GM23338 (cell line): ENCODE measurements at regions not wholly inside any gene's neighbourhood (a gene's known extent, or its start where the extent isn't known, plus 50 kb on each side); places are given as distances from the start of the nearest gene placed in this dataset.
A peak's percentile ranks its signal among the peaks of the same experiment; 100 is the strongest.

Experiments
- ATAC-seq: fragments of 200-7000 bp; cut with Tn5 transposase; 3 replicates; pipeline ENCODE4 v1.9.1; 2020
- DNase-seq: peaks from one replicate; pipeline ENCODE4 v3.0.0-alpha.2; 2015; ENCODE audit warnings: low spot score
- H2AFZ ChIP-seq: fragments of 200-600 bp; sonication (generic); 2 replicates; pipeline ENCODE4 v1.8.0; 2016; ENCODE audit warnings: antibody characterized with exemption, mild to moderate bottlenecking, moderate library complexity
- H3F3A ChIP-seq: fragments of 200-600 bp; sonication (generic); replicated peaks from 2 replicates; pipeline ENCODE4 v1.8.0; 2017; ENCODE audit warnings: antibody characterized with exemption, mixed run types, low read depth
- H3K27ac ChIP-seq: fragments of 200-600 bp; sonication (generic); 2 replicates; pipeline ENCODE4 v1.6.1; 2016; ENCODE audit warnings: low read depth
- H3K27me3 ChIP-seq: fragments of 200-600 bp; sonication (generic); 2 replicates; pipeline ENCODE4 v1.8.0; 2016; ENCODE audit warnings: mild to moderate bottlenecking, mixed run types, moderate library complexity; ENCODE audit not compliant: insufficient read depth
- H3K36me3 ChIP-seq: fragments of 200-600 bp; sonication (generic); 2 replicates; pipeline ENCODE4 v1.8.0; 2016; ENCODE audit warnings: mild to moderate bottlenecking; ENCODE audit not compliant: insufficient read depth
- H3K4me1 ChIP-seq: fragments of 200-600 bp; sonication (generic); 2 replicates; pipeline ENCODE4 v1.8.0; 2016; ENCODE audit warnings: mild to moderate bottlenecking, moderate library complexity; ENCODE audit not compliant: insufficient read depth
- H3K4me2 ChIP-seq: fragments of 200-600 bp; sonication (generic); 2 replicates; pipeline ENCODE4 v1.7.1; 2017; ENCODE audit warnings: mixed run types
- H3K4me3 ChIP-seq: fragments of 200-600 bp; sonication (generic); 2 replicates; pipeline ENCODE4 v1.6.1; 2016; ENCODE audit warnings: mixed run types
- H3K79me2 ChIP-seq: fragments of 200-600 bp; sonication (generic); replicated peaks from 2 replicates; pipeline ENCODE4 v1.8.0; 2017; ENCODE audit warnings: mild to moderate bottlenecking; ENCODE audit not compliant: insufficient read depth
- H3K9me2 ChIP-seq: fragments of 200-600 bp; sonication (generic); 2 replicates; pipeline ENCODE4 v1.8.0; 2017; ENCODE audit not compliant: insufficient read depth
- H4K20me1 ChIP-seq: fragments of 200-600 bp; sonication (generic); replicated peaks from 2 replicates; pipeline ENCODE4 v1.8.0; 2017; ENCODE audit warnings: mild to moderate bottlenecking; ENCODE audit not compliant: insufficient read depth
- H3K27ac Mint-ChIP-seq: 2 replicates; pipeline ENCODE4 v1.8.0; 2020; ENCODE audit warnings: inconsistent platforms, mild to moderate bottlenecking, moderate library complexity, mixed read lengths
- H3K27me3 Mint-ChIP-seq: 3 replicates; pipeline ENCODE4 v1.8.0; 2022; ENCODE audit warnings: low read depth, mild to moderate bottlenecking, moderate library complexity, mixed read lengths, inconsistent platforms; ENCODE audit not compliant: insufficient read depth, poor library complexity
- H3K36me3 Mint-ChIP-seq: 3 replicates; pipeline ENCODE4 v1.8.0; 2021; ENCODE audit warnings: low read depth, mild to moderate bottlenecking, inconsistent platforms, moderate library complexity, mixed read lengths
- H3K4me1 Mint-ChIP-seq: 3 replicates; pipeline ENCODE4 v1.8.0; 2020; ENCODE audit warnings: mild to moderate bottlenecking, inconsistent platforms, mixed read lengths
- H3K4me3 Mint-ChIP-seq: 3 replicates; pipeline ENCODE4 v1.8.0; 2021; ENCODE audit warnings: moderate library complexity, mild to moderate bottlenecking, inconsistent platforms, mixed read lengths
- H3K9me3 Mint-ChIP-seq: 3 replicates; pipeline ENCODE4 v1.8.0; 2020; ENCODE audit warnings: moderate library complexity, mild to moderate bottlenecking, inconsistent platforms, mixed read lengths
- CREB1 ChIP-seq: fragments of 250-450 bp; sonication (Bioruptor Pico); IDR thresholded peaks from 2 replicates; pipeline ENCODE4 v1.5.0; 2020; ENCODE audit warnings: low read depth, mild to moderate bottlenecking, moderate library complexity
- EZH2 ChIP-seq: fragments of 200-600 bp; sonication (generic); IDR thresholded peaks from one replicate; pipeline ENCODE4 v1.8.0; 2017; ENCODE audit warnings: antibody characterized with exemption, mild to moderate bottlenecking, low read depth; ENCODE audit not compliant: unreplicated experiment
- EZH2phosphoT487 ChIP-seq: fragments of 200-600 bp; sonication (generic); IDR thresholded peaks from one replicate; pipeline ENCODE4 v1.8.1; 2018; ENCODE audit warnings: antibody characterized with exemption; ENCODE audit not compliant: unreplicated experiment
- JUNB ChIP-seq: IDR thresholded peaks from one replicate; pipeline ENCODE4 v1.6.1; 2016; ENCODE audit warnings: antibody characterized with exemption; ENCODE audit not compliant: unreplicated experiment
- NANOG ChIP-seq: IDR thresholded peaks from 2 replicates; pipeline ENCODE4 v1.6.1; 2016; ENCODE audit warnings: antibody characterized with exemption, borderline replicate concordance
- POLR2AphosphoS5 ChIP-seq: IDR thresholded peaks from 2 replicates; pipeline ENCODE4 v1.6.1; 2016; ENCODE audit warnings: antibody characterized with exemption, low read depth
- STAT1 ChIP-seq: IDR thresholded peaks from one replicate; pipeline ENCODE4 v1.6.1; 2016; ENCODE audit warnings: antibody characterized with exemption; ENCODE audit not compliant: unreplicated experiment
- ZNF114 ChIP-seq: fragments of 250-450 bp; sonication (Bioruptor Pico); IDR thresholded peaks from 2 replicates; pipeline ENCODE4 v1.5.0; 2020; ENCODE audit warnings: mild to moderate bottlenecking, moderate library complexity
- ZNF331 ChIP-seq: fragments of 250-450 bp; sonication (Bioruptor Pico); IDR thresholded peaks from 2 replicates; pipeline ENCODE4 v1.5.0; 2020; ENCODE audit warnings: low read depth, mild to moderate bottlenecking, moderate library complexity
- TF ChIP-seq, protein P1 (sequence below): IDR thresholded peaks from 2 replicates; pipeline ENCODE4 v1.6.1; 2016; ENCODE audit warnings: antibody characterized with exemption
- TF ChIP-seq, protein P2 (sequence below), 2 experiments: fragments of 200-600 bp in 1 of 2; sonication (generic) in 1 of 2; conservative IDR thresholded peaks; 2 replicates each; pipeline versions ENCODE4 v1.5.1 to v1.6.1; 2016 to 2017; ENCODE audit warnings: antibody characterized with exemption in 2 of 2, low read depth in 2 of 2, mild to moderate bottlenecking in 2 of 2, moderate library complexity in 1 of 2
- TF ChIP-seq, protein P3 (sequence below): fragments of 250-450 bp; sonication (Bioruptor Pico); IDR thresholded peaks from 2 replicates; pipeline ENCODE4 v1.5.0; 2020; ENCODE audit warnings: mild to moderate bottlenecking, moderate library complexity
- TF ChIP-seq, protein P4 (sequence below): IDR thresholded peaks from one replicate; pipeline ENCODE4 v1.6.1; 2018; ENCODE audit warnings: antibody characterized with exemption; ENCODE audit not compliant: unreplicated experiment

DNA sequence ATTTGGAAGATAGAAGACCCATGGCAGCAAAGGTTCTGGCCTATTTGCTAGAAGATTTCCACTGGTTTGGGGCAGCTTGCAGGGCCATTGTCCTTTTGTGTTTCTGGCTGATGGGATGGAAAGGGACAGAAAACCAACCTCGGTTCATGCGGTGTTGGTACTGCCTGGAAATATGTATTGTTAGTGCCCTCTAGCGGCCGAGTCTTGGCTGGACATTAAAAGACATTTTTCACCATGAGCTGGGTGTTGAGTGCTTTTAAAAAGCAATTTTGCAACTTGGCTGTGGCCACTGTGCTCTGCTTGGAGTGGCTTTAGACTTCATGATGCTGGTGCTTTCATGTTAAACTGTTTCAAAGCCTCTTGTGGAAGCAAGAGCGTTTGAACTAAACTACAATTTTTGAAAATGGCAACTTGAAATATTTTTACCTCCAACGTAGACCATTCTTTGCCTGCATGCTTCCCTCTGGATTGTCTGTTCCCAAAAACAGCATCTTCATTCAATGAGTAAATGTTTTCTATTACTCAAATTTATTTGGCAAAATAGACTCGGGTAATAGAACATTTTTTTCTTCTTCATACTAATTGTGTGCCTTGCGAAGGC, 102.7 kb upstream of the TBX5 start:
- DNase-seq = peak; percentile 92
- Histone ChIP-seq H3K4me2 (no peak overlapping the region), H4K20me1 (no peaks in the 10 kb centered on the region), H3K27ac (no peak overlapping the region), H3K9me2 (0 out of 2 replicates have a peak, but pooled peaks cover 3% of the 10 kb centered on the region), H3K4me1 (no peaks in the 10 kb centered on the region; the same call in 1 of the 2 replicates), H3K27me3 (peaks cover 21% of the 10 kb centered on the region), H3K79me2 (no peaks in the 10 kb centered on the region), H3K4me3 (no peak overlapping the region), H2AFZ (no peak overlapping the region), H3K36me3 (no peaks in the 10 kb centered on the region), H3F3A (no peaks in the 10 kb centered on the region)
- Mint-ChIP-seq H3K27me3 (no peaks in the 10 kb centered on the region), H3K36me3 (no peaks in the 10 kb centered on the region), H3K4me3 (no peak overlapping the region), H3K27ac (no peak overlapping the region), H3K4me1 (no peaks in the 10 kb centered on the region), H3K9me3 (no peaks in the 10 kb centered on the region)
- TF ChIP-seq EZH2phosphoT487 (no peak), EZH2 (no peak), POLR2AphosphoS5 (no peak), CREB1 (CRISPR knock-in tag) (no peak), STAT1 (no peak), ZNF331 (CRISPR knock-in tag) (peak; percentile 44; the same call in 1 of the 2 replicates), ZNF114 (CRISPR knock-in tag) (no peak), JUNB (no peak), NANOG (no peak)
- TF ChIP-seq, protein P1, sequence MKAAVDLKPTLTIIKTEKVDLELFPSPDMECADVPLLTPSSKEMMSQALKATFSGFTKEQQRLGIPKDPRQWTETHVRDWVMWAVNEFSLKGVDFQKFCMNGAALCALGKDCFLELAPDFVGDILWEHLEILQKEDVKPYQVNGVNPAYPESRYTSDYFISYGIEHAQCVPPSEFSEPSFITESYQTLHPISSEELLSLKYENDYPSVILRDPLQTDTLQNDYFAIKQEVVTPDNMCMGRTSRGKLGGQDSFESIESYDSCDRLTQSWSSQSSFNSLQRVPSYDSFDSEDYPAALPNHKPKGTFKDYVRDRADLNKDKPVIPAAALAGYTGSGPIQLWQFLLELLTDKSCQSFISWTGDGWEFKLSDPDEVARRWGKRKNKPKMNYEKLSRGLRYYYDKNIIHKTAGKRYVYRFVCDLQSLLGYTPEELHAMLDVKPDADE = no peak
- TF ChIP-seq, protein P2, sequence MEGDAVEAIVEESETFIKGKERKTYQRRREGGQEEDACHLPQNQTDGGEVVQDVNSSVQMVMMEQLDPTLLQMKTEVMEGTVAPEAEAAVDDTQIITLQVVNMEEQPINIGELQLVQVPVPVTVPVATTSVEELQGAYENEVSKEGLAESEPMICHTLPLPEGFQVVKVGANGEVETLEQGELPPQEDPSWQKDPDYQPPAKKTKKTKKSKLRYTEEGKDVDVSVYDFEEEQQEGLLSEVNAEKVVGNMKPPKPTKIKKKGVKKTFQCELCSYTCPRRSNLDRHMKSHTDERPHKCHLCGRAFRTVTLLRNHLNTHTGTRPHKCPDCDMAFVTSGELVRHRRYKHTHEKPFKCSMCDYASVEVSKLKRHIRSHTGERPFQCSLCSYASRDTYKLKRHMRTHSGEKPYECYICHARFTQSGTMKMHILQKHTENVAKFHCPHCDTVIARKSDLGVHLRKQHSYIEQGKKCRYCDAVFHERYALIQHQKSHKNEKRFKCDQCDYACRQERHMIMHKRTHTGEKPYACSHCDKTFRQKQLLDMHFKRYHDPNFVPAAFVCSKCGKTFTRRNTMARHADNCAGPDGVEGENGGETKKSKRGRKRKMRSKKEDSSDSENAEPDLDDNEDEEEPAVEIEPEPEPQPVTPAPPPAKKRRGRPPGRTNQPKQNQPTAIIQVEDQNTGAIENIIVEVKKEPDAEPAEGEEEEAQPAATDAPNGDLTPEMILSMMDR (conservative IDR thresholded peaks at IDR 0.05; ENCODE audit: low read depth in 2 of 2) = peak; percentile 84 to 89
- TF ChIP-seq, protein P3, sequence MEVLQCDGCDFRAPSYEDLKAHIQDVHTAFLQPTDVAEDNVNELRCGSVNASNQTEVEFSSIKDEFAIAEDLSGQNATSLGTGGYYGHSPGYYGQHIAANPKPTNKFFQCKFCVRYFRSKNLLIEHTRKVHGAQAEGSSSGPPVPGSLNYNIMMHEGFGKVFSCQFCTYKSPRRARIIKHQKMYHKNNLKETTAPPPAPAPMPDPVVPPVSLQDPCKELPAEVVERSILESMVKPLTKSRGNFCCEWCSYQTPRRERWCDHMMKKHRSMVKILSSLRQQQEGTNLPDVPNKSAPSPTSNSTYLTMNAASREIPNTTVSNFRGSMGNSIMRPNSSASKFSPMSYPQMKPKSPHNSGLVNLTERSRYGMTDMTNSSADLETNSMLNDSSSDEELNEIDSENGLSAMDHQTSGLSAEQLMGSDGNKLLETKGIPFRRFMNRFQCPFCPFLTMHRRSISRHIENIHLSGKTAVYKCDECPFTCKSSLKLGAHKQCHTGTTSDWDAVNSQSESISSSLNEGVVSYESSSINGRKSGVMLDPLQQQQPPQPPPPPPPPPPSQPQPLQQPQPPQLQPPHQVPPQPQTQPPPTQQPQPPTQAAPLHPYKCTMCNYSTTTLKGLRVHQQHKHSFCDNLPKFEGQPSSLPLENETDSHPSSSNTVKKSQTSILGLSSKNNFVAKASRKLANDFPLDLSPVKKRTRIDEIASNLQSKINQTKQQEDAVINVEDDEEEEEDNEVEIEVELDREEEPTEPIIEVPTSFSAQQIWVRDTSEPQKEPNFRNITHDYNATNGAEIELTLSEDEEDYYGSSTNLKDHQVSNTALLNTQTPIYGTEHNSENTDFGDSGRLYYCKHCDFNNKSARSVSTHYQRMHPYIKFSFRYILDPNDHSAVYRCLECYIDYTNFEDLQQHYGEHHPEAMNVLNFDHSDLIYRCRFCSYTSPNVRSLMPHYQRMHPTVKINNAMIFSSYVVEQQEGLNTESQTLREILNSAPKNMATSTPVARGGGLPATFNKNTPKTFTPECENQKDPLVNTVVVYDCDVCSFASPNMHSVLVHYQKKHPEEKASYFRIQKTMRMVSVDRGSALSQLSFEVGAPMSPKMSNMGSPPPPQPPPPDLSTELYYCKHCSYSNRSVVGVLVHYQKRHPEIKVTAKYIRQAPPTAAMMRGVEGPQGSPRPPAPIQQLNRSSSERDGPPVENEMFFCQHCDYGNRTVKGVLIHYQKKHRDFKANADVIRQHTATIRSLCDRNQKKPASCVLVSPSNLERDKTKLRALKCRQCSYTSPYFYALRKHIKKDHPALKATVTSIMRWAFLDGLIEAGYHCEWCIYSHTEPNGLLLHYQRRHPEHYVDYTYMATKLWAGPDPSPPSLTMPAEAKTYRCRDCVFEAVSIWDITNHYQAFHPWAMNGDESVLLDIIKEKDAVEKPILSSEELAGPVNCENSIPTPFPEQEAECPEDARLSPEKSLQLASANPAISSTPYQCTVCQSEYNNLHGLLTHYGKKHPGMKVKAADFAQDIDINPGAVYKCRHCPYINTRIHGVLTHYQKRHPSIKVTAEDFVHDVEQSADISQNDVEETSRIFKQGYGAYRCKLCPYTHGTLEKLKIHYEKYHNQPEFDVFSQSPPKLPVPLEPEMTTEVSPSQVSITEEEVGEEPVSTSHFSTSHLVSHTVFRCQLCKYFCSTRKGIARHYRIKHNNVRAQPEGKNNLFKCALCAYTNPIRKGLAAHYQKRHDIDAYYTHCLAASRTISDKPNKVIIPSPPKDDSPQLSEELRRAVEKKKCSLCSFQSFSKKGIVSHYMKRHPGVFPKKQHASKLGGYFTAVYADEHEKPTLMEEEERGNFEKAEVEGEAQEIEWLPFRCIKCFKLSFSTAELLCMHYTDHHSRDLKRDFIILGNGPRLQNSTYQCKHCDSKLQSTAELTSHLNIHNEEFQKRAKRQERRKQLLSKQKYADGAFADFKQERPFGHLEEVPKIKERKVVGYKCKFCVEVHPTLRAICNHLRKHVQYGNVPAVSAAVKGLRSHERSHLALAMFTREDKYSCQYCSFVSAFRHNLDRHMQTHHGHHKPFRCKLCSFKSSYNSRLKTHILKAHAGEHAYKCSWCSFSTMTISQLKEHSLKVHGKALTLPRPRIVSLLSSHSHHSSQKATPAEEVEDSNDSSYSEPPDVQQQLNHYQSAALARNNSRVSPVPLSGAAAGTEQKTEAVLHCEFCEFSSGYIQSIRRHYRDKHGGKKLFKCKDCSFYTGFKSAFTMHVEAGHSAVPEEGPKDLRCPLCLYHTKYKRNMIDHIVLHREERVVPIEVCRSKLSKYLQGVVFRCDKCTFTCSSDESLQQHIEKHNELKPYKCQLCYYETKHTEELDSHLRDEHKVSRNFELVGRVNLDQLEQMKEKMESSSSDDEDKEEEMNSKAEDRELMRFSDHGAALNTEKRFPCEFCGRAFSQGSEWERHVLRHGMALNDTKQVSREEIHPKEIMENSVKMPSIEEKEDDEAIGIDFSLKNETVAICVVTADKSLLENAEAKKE (CRISPR knock-in tag) = no peak
- TF ChIP-seq, protein P4, sequence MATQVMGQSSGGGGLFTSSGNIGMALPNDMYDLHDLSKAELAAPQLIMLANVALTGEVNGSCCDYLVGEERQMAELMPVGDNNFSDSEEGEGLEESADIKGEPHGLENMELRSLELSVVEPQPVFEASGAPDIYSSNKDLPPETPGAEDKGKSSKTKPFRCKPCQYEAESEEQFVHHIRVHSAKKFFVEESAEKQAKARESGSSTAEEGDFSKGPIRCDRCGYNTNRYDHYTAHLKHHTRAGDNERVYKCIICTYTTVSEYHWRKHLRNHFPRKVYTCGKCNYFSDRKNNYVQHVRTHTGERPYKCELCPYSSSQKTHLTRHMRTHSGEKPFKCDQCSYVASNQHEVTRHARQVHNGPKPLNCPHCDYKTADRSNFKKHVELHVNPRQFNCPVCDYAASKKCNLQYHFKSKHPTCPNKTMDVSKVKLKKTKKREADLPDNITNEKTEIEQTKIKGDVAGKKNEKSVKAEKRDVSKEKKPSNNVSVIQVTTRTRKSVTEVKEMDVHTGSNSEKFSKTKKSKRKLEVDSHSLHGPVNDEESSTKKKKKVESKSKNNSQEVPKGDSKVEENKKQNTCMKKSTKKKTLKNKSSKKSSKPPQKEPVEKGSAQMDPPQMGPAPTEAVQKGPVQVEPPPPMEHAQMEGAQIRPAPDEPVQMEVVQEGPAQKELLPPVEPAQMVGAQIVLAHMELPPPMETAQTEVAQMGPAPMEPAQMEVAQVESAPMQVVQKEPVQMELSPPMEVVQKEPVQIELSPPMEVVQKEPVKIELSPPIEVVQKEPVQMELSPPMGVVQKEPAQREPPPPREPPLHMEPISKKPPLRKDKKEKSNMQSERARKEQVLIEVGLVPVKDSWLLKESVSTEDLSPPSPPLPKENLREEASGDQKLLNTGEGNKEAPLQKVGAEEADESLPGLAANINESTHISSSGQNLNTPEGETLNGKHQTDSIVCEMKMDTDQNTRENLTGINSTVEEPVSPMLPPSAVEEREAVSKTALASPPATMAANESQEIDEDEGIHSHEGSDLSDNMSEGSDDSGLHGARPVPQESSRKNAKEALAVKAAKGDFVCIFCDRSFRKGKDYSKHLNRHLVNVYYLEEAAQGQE = no peak
- peak; percentile 87 for ATAC-seq
